Choroid plexus epithelial cell (primary cell): ENCODE measurements at regions not wholly inside any gene's neighbourhood (a gene's known extent, or its start where the extent isn't known, plus 50 kb on each side); places are given as distances from the start of the nearest gene placed in this dataset.
"Not testable (repeated sequence)": the region's sequence is repeated elsewhere in the genome, so short reads cannot be mapped to it uniquely, and the experiment has no call there.

Source experiments
- DNase-seq: peaks from one replicate; pipeline ENCODE4 v3.0.0-alpha.2; 2010; ENCODE audit warnings: low read depth
- H3K4me3 ChIP-seq: 2 replicates; pipeline ENCODE4 v1.5.1; 2011; ENCODE audit warnings: low read depth, mild to moderate bottlenecking, control low read depth, low read length, moderate library complexity
- TF ChIP-seq, protein P1 (sequence below): conservative IDR thresholded peaks from 2 replicates; pipeline ENCODE4 v1.5.1; 2011; ENCODE audit warnings: low read depth, mild to moderate bottlenecking, control low read depth, inconsistent platforms, low read length, moderate library complexity

DNA sequence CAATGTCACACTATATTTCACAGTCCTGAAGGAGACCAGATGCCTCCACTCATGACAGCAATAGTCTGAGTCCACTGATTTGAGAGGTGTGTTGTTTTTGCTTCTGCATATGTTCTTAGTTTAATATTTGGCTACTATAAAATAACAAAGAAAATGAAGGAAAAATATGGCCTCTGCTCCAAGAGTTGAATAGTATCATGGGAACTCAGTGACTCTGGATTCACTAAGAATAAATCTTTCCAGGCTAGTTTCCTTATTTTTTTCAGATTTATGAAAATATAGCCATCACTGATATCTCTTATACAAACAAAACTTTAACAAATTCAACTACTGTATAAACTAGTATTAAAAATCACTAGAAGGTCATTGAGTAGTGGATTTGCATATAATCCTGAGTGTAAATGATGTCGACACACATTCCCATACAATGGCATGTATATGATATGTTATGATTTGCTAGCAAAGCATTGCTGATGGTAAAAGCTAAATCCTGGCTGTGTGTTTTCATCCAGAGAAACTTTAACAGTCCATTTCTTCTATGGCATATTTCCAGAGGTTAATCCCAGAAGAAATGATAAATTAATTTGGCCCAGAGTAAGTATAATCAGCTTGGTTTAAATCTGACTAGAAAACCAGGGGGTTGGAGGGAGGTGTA lies 66.0 kb upstream of the VIPR2 start:
- no peak overlapping the region for H3K4me3 ChIP-seq
- TF ChIP-seq, protein P1, sequence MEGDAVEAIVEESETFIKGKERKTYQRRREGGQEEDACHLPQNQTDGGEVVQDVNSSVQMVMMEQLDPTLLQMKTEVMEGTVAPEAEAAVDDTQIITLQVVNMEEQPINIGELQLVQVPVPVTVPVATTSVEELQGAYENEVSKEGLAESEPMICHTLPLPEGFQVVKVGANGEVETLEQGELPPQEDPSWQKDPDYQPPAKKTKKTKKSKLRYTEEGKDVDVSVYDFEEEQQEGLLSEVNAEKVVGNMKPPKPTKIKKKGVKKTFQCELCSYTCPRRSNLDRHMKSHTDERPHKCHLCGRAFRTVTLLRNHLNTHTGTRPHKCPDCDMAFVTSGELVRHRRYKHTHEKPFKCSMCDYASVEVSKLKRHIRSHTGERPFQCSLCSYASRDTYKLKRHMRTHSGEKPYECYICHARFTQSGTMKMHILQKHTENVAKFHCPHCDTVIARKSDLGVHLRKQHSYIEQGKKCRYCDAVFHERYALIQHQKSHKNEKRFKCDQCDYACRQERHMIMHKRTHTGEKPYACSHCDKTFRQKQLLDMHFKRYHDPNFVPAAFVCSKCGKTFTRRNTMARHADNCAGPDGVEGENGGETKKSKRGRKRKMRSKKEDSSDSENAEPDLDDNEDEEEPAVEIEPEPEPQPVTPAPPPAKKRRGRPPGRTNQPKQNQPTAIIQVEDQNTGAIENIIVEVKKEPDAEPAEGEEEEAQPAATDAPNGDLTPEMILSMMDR: no peak
- DNase-seq: no peak

DNA sequence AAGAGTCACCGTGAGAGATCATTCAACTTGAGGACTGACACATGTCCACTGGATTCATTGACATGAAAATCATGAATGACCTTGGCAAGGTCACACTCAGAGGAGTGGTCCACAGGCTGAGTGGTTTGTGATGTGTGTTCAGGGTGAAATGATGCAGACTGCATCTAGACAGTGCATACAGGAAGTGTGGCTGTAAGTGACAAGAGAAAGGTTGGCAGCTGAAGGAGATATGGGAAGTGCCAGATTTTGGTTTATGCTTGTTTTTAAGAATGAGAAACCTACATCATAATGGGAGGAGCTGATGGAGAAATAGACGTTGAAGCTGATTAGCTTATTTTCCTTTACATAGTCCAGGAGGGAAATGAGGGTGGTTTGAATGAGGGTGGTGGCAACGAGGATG lies 64.8 kb upstream of the VIPR2 start:
- DNase-seq: no peak

DNA sequence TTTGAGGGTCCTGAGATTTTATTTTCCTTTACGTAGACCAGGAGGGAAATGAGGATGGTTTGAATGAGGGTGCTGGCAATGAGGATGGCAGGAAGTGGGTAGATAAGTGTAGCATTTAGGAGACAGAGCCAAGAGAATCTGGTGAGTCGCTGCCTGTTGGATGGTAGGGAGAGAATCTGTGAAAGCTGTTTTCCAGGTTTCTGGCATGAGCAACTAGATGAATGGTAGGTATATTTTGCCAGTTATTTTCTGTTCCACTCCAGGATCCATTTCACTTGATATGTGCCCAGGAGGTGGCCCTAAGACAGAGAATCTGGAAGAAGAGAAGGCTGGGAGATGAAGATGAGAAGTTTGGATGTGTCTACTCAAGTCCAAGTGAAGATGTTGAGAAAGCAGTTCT lies 63.3 kb upstream of the VIPR2 start:
- TF ChIP-seq, protein P1: no peak
- H3K4me3 ChIP-seq: no peak overlapping the region
- no peak for DNase-seq

More for the DNA sequence above, 64.8 kb upstream of the VIPR2 start:
- TF ChIP-seq, protein P1: no peak
- no peak overlapping the region for H3K4me3 ChIP-seq

DNA sequence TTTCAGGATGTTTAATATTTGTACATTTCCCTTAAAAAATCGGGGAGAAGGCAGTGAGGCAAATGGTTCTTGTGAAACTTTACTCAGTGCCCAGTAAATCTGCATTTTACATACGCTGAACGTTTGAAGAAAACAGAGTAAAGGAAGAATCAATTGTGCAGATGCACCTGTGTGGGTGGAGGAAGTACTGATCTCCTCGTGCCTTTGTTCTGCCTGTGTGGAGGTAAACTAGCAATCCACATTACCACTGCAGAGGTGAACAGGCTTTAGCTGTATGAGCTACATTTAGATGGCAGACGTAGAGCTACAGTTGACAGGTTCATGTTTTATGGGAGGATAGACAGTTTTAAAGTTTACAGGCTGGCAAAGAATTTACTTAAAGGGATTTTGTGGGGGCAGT lies 62.7 kb upstream of the VIPR2 start:
- H3K4me3 ChIP-seq: no peak overlapping the region
- no peak for DNase-seq
- TF ChIP-seq, protein P1: no peak

DNA sequence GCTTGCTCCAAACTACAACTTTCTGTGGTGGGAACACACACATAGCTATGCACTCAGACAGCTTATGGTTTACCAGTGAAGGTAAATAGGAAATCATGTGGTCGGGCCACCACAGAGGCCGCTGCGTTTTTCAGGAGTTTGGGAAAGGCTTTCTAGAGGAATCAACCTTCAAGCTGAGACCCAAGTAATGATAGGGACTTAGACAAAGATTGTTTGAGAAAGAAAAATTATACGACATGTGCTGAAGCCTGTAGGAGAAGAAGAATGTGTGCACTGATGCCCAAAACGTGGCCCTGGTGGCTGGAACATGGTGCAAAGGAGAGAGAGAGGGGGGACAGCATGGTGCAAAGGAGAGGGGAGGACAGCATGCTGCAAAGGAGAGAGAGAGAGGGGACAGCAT lies 61.2 kb upstream of the VIPR2 start:
- no peak for DNase-seq
- TF ChIP-seq, protein P1: no peak
- H3K4me3 ChIP-seq: no peak overlapping the region

DNA sequence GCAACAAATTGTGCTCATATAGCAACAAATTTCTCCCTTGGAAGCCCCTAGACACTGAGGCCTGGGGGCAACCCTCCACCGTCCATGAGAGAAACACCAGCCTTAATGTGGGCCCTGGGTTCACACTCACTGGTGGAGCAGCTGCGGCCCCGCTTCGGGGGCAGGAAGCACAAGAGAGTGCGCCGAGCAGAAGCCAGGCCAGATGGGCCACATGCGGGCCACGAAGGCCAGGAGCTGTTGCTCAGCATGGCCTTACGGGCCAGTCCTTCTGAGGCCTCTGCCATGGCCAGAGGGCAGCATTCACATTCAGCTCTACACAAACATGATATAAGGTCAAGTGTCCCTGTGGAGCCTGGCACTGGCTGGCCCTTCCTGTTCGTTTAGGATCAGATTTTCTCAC lies 60.0 kb upstream of the VIPR2 start:
- TF ChIP-seq, protein P1: no peak
- DNase-seq: no peak
- no peak overlapping the region for H3K4me3 ChIP-seq

DNA sequence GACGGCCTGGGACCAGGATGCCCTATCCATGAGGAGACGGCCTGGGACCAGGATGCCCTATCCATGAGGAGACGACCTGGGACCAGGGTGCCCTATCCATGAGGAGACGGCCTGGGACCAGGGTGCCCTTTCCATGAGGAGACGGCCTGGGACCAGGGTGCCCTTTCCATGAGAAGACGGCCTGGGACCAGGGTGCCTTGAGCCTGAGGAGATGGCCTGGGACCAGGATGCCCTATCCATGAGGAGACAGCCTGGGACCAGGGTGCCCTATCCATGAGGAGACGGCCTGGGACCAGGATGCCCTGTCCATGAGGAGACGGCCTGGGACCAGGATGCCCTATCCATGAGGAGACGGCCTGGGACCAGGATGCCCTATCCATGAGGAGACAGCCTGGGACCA lies 58.6 kb upstream of the VIPR2 start:
- not testable (repeated sequence) for H3K4me3 ChIP-seq, DNase-seq
